Esophagus (tissue), 2 donors: ENCODE measurements at regions not wholly inside any gene's neighbourhood (a gene's known extent, or its start where the extent isn't known, plus 50 kb on each side); places are given as distances from the start of the nearest gene placed in this dataset.

Source experiments
- H3K27ac ChIP-seq, 2 donors: one replicate each; pipeline ENCODE4 v1.5.1; 2013; ENCODE audit warnings: low read depth in 2 of 2, mild to moderate bottlenecking in 2 of 2, inconsistent platforms in 1 of 2, low read length in 1 of 2, moderate library complexity in 1 of 2
- H3K27me3 ChIP-seq, 2 donors: one replicate each; pipeline ENCODE4 v1.6.1; 2013; ENCODE audit warnings: low read length in 2 of 2, control low read depth in 1 of 2, mild to moderate bottlenecking in 1 of 2; ENCODE audit not compliant: insufficient read depth in 2 of 2, control insufficient read depth in 1 of 2
- H3K36me3 ChIP-seq, 2 donors: one replicate each; pipeline ENCODE4 v1.6.1; 2013; ENCODE audit warnings: low read length in 1 of 2; ENCODE audit not compliant: control insufficient read depth in 2 of 2, insufficient read depth in 2 of 2
- H3K4me1 ChIP-seq, 2 donors: one replicate each; pipeline ENCODE4 v1.6.1; 2013; ENCODE audit warnings: low read length in 1 of 2; ENCODE audit not compliant: control insufficient read depth in 2 of 2, insufficient read depth in 2 of 2
- H3K4me3 ChIP-seq, 2 donors: one replicate each; pipeline ENCODE4 v1.5.1; 2013; ENCODE audit warnings: low read length in 2 of 2, mild to moderate bottlenecking in 2 of 2, low read depth in 1 of 2, moderate library complexity in 1 of 2
- H3K9me3 ChIP-seq, 2 donors: one replicate each; pipeline ENCODE4 v1.6.1; 2013; ENCODE audit warnings: mild to moderate bottlenecking in 2 of 2, low read depth in 1 of 2, low read length in 1 of 2, moderate library complexity in 1 of 2; ENCODE audit not compliant: control insufficient read depth in 2 of 2, insufficient read depth in 1 of 2
- WGBS, 2 donors: extraction: QIAGEN DNeasy Blood & Tissue Kit; methylation state at CpG; one replicate each; pipeline ENCODE4 v1.1.7; 2013; 5-methylcytosine and 5-hydroxymethylcytosine counted together
- donor health status: healthy with polysubstance abuse.
- donor health status: Bipolar disorder and iron deficiency.

- no peaks in the 10 kb centered on the region for H3K9me3 ChIP-seq
- 69 to 74% methylated on average over 1 of the region's 1 CpG for WGBS, 2 donors
- H3K27ac ChIP-seq: no peak overlapping the region
- no peaks in the 10 kb centered on the region for H3K27me3 ChIP-seq
- no peaks in the 10 kb centered on the region for H3K4me1 ChIP-seq
- no peak overlapping the region for H3K4me3 ChIP-seq
- no peaks in the 10 kb centered on the region for H3K36me3 ChIP-seq
Observed at GRCh38 chr3:176969066-176969465, 228.2 kb downstream of the TBL1XR1 start.

- Histone ChIP-seq H3K4me3 (no peak overlapping the region), H3K27me3 (no peaks in the 10 kb centered on the region), H3K36me3 (no peaks in the 10 kb centered on the region), H3K9me3 (no peaks in the 10 kb centered on the region), H3K4me1 (no peaks in the 10 kb centered on the region), H3K27ac (no peak overlapping the region)
- 93 to 97% methylated on average over 2 of the region's 2 CpGs for WGBS, 2 donors
Observed at GRCh38 chr3:176968631-176969030, 228.7 kb downstream of the TBL1XR1 start.

- Histone ChIP-seq H3K27ac (no peak overlapping the region), H3K4me3 (no peak overlapping the region), H3K9me3 (no peaks in the 10 kb centered on the region), H3K27me3 (no peaks in the 10 kb centered on the region), H3K4me1 (no peaks in the 10 kb centered on the region), H3K36me3 (no peaks in the 10 kb centered on the region)
- 81 to 82% methylated on average over 3 of the region's 3 CpGs for WGBS, 2 donors
Observed at GRCh38 chr3:176967522-176967921, 229.8 kb downstream of the TBL1XR1 start.

GRCh38 chr3:176964661-176965060, 232.6 kb downstream of the TBL1XR1 start:
- Histone ChIP-seq H3K9me3 (no peaks in the 10 kb centered on the region), H3K27ac (no peak overlapping the region), H3K27me3 (no peaks in the 10 kb centered on the region), H3K4me3 (no peak overlapping the region), H3K36me3 (no peaks in the 10 kb centered on the region), H3K4me1 (no peaks in the 10 kb centered on the region)
- WGBS, 2 donors: 57 to 84% methylated on average over 5 of the region's 5 CpGs

GRCh38 chr3:176961916-176962315, 235.4 kb downstream of the TBL1XR1 start:
- WGBS, 2 donors: 52 to 66% methylated on average over 2 of the region's 2 CpGs
- Histone ChIP-seq H3K27ac (no peak overlapping the region), H3K4me3 (no peak overlapping the region), H3K4me1 (no peaks in the 10 kb centered on the region), H3K9me3 (no peaks in the 10 kb centered on the region), H3K36me3 (no peaks in the 10 kb centered on the region), H3K27me3 (no peaks in the 10 kb centered on the region)

- Histone ChIP-seq H3K9me3 (no peaks in the 10 kb centered on the region), H3K4me3 (no peak overlapping the region), H3K4me1 (no peaks in the 10 kb centered on the region), H3K27ac (no peak overlapping the region), H3K36me3 (no peaks in the 10 kb centered on the region), H3K27me3 (no peaks in the 10 kb centered on the region)
- WGBS, 2 donors: 92 to 94% methylated on average over 10 of the region's 10 CpGs
Observed at GRCh38 chr3:176959867-176960266, 237.4 kb downstream of the TBL1XR1 start.

- no peak overlapping the region for H3K27ac ChIP-seq
- no peaks in the 10 kb centered on the region for H3K27me3 ChIP-seq
- H3K4me3 ChIP-seq: no peak overlapping the region
- 93 to 95% methylated on average over 2 of the region's 2 CpGs for WGBS, 2 donors
- H3K4me1 ChIP-seq: no peaks in the 10 kb centered on the region
- no peaks in the 10 kb centered on the region for H3K9me3 ChIP-seq
- H3K36me3 ChIP-seq: no peaks in the 10 kb centered on the region
Observed at GRCh38 chr3:176958560-176958959, 238.7 kb downstream of the TBL1XR1 start.

GRCh38 chr3:176954517-176954916, 242.8 kb downstream of the TBL1XR1 start:
- WGBS, 2 donors: 88 to 90% methylated on average over 2 of the region's 2 CpGs
- Histone ChIP-seq H3K9me3 (no peaks in the 10 kb centered on the region), H3K27ac (no peak overlapping the region), H3K27me3 (no peaks in the 10 kb centered on the region), H3K4me3 (no peak overlapping the region), H3K36me3 (no peaks in the 10 kb centered on the region), H3K4me1 (peaks cover 0 to 2% of the 10 kb centered on the region in 2 donors)

- H3K27me3 ChIP-seq: no peaks in the 10 kb centered on the region
- no peaks in the 10 kb centered on the region for H3K9me3 ChIP-seq
- H3K4me3 ChIP-seq: no peak overlapping the region
- 56 to 58% methylated on average over 6 of the region's 6 CpGs for WGBS, 2 donors
- H3K4me1 ChIP-seq: peaks cover 0 to 2% of the 10 kb centered on the region in 2 donors
- no peak overlapping the region for H3K27ac ChIP-seq
- H3K36me3 ChIP-seq: no peaks in the 10 kb centered on the region
Observed at GRCh38 chr3:176953106-176954060, 243.9 kb downstream of the TBL1XR1 start.
